DMS 273 (cell line): ENCODE measurements at regions not wholly inside any gene's neighbourhood (a gene's known extent, or its start where the extent isn't known, plus 50 kb on each side); places are given as distances from the start of the nearest gene placed in this dataset.
A peak's percentile ranks its signal among the peaks of the same experiment; 100 is the strongest.

Experiments used
- DNase-seq: peaks from one replicate; lab custom pipeline; 2025; ENCODE audit not compliant: unreplicated experiment; lab: John Stamatoyannopoulos, UW

GRCh38 chr2:34371711-34372110 lies 772.6 kb upstream of the FAM98A start:
- no peak for DNase-seq

DNA sequence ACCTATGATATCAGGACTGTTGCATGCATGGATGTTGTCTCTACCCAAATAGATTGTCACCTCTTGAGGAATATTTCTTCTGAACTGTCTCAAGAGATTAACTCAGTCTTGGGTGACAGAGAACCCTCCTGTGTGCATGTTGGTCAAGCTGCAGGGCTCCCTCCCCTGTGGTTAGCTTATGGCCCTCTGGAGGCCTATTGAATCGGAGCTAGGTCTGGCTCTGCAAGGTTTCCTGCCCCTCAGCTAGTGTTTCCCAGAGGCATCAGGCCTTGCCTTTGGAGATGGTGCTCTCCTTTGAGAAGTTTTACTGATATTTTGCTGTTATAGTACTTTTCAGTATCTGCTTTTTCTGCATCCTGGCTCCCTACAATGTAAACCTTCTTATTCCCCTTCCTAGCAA lies 769.2 kb upstream of the FAM98A start:
- DNase-seq = no peak

DNA sequence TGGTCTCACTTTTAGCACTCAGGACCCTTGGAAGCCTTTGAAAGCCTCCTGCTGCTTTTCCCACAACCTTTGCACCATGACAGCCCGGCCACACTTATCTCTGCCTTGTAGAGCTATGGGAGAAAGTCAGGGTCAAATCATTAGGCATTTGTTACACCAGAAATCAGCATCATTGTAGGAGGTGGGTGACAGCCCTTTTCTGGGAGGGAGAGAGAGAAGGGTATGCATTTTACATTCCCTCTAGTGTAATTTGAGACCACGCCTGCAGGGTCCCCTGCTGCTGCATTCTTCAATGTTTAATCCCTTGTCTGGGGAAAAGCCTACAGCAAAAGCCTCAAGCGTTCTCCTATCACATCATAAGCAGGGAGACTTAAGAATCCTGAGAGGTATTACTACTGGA lies 766.8 kb upstream of the FAM98A start:
- DNase-seq = peak; percentile 9

GRCh38 chr2:34365512-34365911 lies 766.4 kb upstream of the FAM98A start:
- no peak for DNase-seq

GRCh38 chr2:34353509-34354113 lies 754.5 kb upstream of the FAM98A start:
- no peak for DNase-seq

DNA sequence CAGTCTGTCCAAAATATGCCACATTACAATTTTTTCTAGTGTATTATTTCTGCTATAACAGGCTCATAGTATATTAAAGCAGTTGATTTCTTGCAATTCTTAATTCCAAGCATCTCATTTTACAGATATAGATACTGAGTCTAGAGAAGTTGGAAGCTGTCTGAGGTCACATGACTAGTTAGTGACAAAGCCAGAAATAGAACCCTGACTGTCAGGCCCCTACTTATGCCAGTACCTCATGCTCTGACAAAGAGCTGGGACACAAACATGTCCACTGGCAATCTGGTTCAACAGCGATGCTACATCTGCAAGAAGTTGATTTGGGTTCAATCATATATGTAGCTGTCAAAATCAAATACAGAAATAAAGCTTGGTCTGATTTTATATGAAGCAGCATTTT lies 750.4 kb upstream of the FAM98A start:
- no peak for DNase-seq

DNA sequence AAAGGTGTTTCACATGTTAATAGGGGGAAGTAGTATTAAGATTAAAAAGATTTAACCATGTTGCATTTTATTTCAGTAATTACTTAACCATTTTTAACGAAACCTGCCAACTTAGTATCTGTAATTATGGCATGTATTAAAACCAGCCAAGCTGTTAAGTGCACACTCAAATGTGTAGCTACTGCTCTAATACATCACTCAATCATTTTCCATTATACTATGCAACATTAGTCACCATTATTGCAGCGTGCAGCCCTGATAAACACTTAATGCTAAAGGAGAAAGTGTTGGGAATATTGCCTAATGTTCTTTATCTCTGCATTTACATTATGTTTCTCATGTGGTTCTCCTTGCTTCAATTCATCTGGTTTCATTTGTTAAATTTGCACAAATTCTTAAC lies 745.9 kb upstream of the FAM98A start:
- DNase-seq = no peak

DNA sequence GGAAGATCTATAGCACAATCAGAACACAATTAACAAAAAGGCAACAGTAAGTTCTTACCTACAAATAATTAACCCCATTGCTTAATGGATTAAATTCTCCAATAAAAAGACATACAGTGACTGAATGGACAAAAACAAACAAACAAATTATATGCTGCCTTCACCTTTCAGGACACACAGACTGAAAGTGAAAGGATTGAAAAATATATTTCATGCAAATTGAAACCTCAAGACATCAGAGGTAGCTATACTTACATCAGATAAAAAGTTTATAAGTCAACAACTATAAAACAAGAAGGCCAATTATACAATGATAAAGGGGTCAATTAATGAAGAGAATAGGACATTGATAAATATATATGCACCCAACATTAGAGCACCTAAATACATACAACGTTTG lies 741.2 kb upstream of the FAM98A start:
- no peak for DNase-seq

DNA sequence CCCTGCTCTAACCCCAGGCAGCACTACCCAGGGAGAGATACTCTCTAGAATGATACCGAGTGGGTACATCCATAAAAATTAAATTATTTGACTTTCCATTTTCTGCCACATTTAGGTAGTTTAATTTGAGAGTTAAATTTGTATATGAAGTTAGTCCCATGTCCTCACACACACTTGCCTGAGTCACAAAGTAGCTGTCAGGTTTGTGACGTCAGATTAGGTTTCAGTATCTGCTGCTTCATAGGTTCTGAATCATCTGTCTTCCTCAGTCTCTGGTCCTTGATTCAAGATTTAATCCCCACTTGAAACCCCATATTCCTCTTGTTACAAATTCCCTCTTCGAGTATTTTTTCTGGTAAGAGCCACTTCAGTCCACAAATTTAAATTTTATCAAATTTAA lies 738.6 kb upstream of the FAM98A start:
- no peak for DNase-seq

DNA sequence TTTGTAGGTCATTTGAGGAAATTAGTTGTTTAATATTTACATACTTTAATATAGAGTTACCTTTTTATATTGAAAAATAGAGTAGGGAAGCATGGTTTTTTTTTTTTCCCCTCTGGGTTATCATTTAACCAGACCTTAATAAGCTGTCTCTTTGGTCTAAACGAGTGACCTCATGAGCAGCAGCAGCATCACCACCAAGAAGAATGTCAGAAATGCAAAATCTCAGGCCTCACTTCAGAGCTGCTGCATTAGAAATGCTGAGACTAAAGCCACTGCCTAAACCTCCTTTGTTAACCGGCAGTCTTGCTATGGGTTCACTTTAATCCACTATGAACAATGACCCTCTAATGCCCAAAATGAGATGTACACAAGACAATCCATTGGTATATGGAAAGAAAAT lies 733.7 kb upstream of the FAM98A start:
- no peak for DNase-seq

GRCh38 chr2:34320056-34320455 lies 721.0 kb upstream of the FAM98A start:
- no peak for DNase-seq

- no peak for DNase-seq
Observed at GRCh38 chr2:34317797-34318196, 718.7 kb upstream of the FAM98A start.

- no peak for DNase-seq
Observed at GRCh38 chr2:34316788-34317187, 717.7 kb upstream of the FAM98A start.

- DNase-seq = no peak
Observed at GRCh38 chr2:34311816-34312215, 712.7 kb upstream of the FAM98A start.

DNA sequence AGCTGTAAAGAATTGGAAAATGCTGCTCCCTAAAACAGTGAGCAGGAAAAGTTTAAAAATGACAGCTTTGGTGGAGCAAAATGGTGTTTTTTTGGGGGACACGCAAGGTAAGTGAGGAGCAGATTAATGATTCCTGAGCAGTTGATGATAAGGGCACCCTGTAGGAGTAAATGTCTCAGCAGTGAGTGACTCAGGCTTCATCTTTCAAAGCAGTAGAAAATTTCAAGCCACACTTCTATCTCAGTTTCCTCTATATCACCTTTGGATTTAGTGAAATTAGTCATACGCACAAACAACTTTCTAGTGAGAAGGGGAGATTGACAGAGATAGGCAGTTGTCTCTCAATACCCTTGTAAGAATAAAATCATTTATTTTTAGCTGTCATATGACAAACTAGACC lies 709.0 kb upstream of the FAM98A start:
- DNase-seq = no peak

DNA sequence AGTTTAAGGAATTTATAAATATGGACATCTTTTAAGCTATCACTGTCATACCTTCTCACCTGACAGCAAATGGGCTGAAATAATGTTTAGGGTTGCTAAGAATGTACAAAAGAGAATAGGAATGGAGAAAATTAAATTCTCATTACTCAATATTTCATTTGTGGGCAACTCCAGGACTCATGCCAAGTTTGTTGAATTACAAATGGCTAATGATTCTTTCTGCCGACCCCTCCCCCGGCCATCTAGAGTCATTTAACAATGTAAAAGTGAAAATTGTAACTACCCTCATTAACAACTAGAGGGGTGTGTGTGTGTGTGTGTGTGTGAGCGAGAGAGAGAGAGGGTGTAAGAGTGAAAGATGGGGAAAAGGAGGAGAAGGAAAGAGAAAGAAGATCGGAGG lies 708.5 kb upstream of the FAM98A start:
- DNase-seq = no peak

DNA sequence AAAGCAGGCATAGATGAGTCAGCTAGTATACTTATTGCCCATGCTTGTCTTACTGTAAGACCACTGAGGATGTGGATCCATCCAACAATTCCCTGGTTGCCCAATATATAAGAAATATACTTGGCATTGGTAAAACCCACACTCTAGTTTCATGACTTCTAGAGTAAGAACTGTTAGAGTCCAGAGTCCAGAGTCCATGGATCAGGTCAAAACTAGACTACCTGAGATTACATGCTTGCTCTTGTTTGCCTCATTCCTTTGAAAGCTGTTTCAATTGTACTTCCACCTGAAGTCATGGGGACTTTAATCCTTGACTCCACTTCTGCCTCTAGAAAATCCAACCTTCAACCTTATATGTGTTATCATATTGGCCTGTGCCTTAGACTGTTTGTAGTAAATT lies 707.6 kb upstream of the FAM98A start:
- DNase-seq = no peak

DNA sequence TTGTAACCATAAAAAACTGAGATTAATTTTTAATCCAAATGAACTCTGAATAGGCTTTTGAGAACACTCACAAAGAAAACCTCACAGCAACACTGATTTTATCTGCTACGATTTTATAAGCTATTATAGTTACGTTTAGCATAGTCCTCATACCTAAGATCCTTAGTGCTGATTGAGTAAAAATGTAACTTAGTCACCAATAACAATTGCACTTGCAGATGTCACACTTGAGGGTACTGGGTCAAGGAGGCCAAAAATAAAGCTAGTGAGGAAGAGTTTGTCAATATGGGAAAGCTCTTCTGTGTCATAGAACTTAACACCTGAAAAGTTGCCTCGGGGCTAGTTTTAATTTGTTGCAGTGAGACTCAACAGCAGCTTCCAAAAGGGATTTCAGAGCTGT lies 706.5 kb upstream of the FAM98A start:
- no peak for DNase-seq

DNA sequence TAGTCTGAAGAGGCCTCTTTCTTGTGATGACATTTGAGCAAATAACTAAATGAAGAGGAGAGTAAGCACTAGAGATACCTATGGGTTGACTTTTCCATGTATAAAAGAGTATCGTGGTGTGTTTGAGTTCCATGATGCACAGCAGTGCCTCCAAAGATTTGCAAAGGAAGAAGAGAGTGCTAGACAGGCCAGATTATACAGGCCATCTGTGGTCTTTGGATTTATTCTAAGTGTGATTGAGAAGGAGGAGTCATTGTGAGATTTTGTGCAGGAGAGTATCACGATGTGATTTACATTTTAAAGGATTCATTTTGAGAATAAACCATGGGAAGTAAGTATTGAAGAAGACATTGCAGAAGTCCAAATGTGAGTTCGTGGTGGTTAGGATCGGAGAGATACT lies 695.9 kb upstream of the FAM98A start:
- no peak for DNase-seq

DNA sequence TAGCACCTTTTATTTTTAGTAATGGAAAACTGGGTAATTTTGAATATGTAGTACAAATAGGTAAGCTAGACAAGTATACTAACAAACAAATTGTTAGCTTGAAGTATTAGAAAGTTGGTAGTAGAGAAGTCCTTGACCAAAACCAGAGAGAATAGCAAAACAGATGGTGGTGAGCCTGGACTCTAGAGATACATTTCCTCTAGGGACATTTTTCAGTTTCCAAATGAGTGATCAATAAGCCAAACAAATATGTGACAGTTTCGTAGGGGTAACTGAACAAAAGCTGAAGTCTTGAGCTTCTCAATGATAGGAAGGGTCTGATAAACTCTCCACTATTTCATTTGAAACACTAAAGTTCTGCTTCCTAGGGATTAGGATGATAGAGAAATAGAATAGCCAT lies 692.0 kb upstream of the FAM98A start:
- no peak for DNase-seq

GRCh38 chr2:34288016-34288415 lies 688.9 kb upstream of the FAM98A start:
- DNase-seq = no peak

DNA sequence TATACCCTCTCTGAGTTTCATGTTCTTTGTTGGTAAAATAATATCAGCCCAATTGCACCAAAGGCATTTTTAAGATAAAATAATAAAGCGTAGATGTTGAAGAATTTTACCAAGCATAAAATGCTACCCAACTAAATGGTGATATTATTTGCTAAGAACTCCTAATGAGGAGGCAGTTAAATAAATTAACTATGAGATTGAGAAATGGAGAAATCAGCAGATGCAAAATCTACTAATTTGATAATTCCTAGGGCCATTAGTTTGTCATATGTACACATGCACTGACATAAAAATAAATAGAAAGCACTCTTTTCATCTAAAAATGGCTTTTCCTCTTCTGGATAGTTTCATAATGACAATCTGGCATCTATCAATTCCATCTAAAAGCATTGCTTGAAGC lies 681.5 kb upstream of the FAM98A start:
- DNase-seq = no peak

DNA sequence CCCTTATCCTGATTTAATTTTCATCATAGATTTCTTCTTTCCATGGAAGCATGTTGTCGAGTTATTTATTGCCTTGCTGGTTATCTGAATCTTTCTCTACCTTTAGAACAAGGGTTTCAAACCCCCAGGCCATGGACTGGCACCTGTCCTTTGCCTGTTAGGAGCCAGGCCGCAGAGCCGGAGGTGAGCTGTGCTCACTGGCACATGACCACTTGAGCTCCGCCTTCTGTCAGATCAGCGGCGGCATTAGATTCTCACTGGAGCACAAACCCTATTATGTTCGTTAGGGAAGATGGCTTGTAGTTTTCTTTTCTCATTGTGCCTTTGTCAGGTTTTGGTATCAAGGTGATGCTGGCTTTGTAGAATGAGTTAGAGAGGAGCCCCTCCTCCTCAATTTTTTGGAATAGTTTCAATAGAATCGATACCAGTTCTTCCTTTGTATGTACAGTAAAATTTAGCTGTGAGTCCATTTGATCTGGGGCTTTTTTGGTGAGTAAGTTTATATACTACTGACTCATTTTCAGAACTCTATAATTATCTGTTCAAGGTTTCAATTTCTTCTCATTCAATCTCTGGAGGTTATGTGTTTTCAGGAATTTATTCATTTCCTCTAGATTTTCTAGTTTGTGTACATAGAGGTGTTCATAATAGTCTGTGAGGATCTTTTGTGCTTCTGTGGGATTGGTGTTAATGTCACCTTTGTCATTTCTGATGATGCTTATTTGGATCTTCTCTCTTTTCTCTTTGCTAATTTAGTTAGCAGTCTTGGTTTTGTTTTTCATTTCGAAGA lies 668.0 kb upstream of the FAM98A start:
- no peak for DNase-seq
